HEK293 (cell line): ENCODE measurements at regions not wholly inside any gene's neighbourhood (a gene's known extent, or its start where the extent isn't known, plus 50 kb on each side); places are given as distances from the start of the nearest gene placed in this dataset.

Source experiments
- CTCF ChIP-seq: fragments of 450-650 bp; formaldehyde crosslinking; IDR thresholded peaks from 2 replicates; pipeline ENCODE4 v1.5.1; 2016; ENCODE audit warnings: missing biosample characterization, missing genetic modification characterization
- ZBTB7A ChIP-seq: fragments of 450-650 bp; formaldehyde crosslinking; IDR thresholded peaks from 2 replicates; pipeline ENCODE4 v1.5.1; 2016; ENCODE audit warnings: low read depth, missing biosample characterization, missing genetic modification characterization
- ZNF138 ChIP-seq: fragments of 450-650 bp; formaldehyde crosslinking; IDR thresholded peaks from 2 replicates; pipeline ENCODE4 v1.5.1; 2016; ENCODE audit warnings: missing biosample characterization, missing genetic modification characterization, borderline replicate concordance
- ZNF521 ChIP-seq: fragments of 450-650 bp; formaldehyde crosslinking; IDR thresholded peaks from 2 replicates; pipeline ENCODE4 v1.5.1; 2017; ENCODE audit warnings: missing biosample characterization, mild to moderate bottlenecking, missing genetic modification characterization

- TF ChIP-seq ZNF521 (tag by site-specific recombination): no peak
- no peak for TF ChIP-seq CTCF (tag by site-specific recombination)
- no peak for TF ChIP-seq ZBTB7A
- TF ChIP-seq ZNF138 (tag by site-specific recombination): no peak
Measured at GRCh38 chr4:25535701-25536473, 119.8 kb upstream of the SLC34A2 start.
